ENCODE measurements at regions not wholly inside any gene's neighbourhood (a gene's known extent, or its start where the extent isn't known, plus 50 kb on each side); places are given as distances from the start of the nearest gene placed in this dataset.

DNA sequence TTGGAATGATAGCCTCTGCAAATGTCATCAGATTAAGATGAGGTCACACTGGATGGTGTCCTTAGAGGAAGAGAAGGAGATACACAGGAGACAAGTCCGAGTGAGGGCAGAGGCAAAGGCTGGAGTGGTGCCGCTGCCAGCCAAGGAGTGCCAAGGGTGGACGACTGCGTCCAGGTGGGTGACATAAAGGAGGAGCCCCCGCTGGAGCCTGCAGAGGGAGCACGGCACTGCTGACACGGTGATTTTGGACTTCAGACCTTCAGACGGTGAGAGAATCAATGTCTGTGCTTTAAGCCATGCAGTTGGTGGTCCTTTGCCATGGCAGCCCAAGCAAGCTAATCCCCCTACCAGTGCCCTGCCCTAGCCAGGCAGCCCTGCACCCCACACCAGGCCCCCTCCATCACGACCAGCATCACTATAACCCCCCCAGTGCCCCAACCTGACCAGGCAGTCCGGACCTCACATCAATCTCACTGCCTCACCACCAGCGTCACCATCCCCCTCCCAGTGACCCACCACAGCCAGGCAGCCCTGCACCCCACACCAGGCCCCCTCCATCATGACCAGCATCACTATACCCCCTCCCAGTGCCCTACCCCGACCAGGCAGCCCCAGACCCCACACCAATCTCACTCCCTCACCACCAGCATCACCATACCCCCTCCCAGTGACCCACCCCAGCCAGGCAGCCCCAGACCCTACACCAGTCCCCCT, 130.0 kb downstream of the HMX1 start:
- TF ChIP-seq CTCF (IDR thresholded peaks at IDR 0.05) = no peak
- TF ChIP-seq POLR2A (IDR thresholded peaks at IDR 0.05) = no peak

All from breast epithelium (tissue), 3 donors.